Stimulated activated CD8-positive, alpha-beta memory T cell treated with anti-CD3 and anti-CD28 coated beads, Interleukin-4, amount 100 ng/mL, for 24 hours (primary cell): ENCODE measurements at regions not wholly inside any gene's neighbourhood (a gene's known extent, or its start where the extent isn't known, plus 50 kb on each side); places are given as distances from the start of the nearest gene placed in this dataset.
"Not testable (repeated sequence)": the region's sequence is repeated elsewhere in the genome, so short reads cannot be mapped to it uniquely, and the experiment has no call there.

Source experiments
- DNase-seq: peaks from one replicate; pipeline ENCODE4 v3.0.0-alpha.2; 2020; ENCODE audit warnings: low read depth

- no peak for DNase-seq
Observed at GRCh38 chr2:81050580-81051095, 746.1 kb upstream of the LRRTM1 start.

- DNase-seq = no peak
Observed at GRCh38 chr2:81043681-81044080, 739.1 kb upstream of the LRRTM1 start.

- DNase-seq = no peak
Observed at GRCh38 chr2:81007104-81007503, 702.6 kb upstream of the LRRTM1 start.

- no peak for DNase-seq
Observed at GRCh38 chr2:81002906-81003305, 698.4 kb upstream of the LRRTM1 start.

- no peak for DNase-seq
Observed at GRCh38 chr2:80987466-80987865, 682.9 kb upstream of the LRRTM1 start.

GRCh38 chr2:80969900-80970299, 665.3 kb upstream of the LRRTM1 start:
- no peak for DNase-seq

GRCh38 chr2:80968450-80968849, 663.9 kb upstream of the LRRTM1 start:
- DNase-seq = no peak

- DNase-seq = no peak
Observed at GRCh38 chr2:80947601-80948130, 643.1 kb upstream of the LRRTM1 start.

- DNase-seq = no peak
Observed at GRCh38 chr2:80943487-80943886, 638.9 kb upstream of the LRRTM1 start.

GRCh38 chr2:80942766-80943165, 638.2 kb upstream of the LRRTM1 start:
- DNase-seq = no peak

GRCh38 chr2:80938463-80938862, 633.9 kb upstream of the LRRTM1 start:
- no peak for DNase-seq

GRCh38 chr2:80931820-80932219, 627.3 kb upstream of the LRRTM1 start:
- not testable (repeated sequence) for DNase-seq

- no peak for DNase-seq
Observed at GRCh38 chr2:80930777-80931176, 626.2 kb upstream of the LRRTM1 start.

GRCh38 chr2:80926168-80926567, 621.6 kb upstream of the LRRTM1 start:
- DNase-seq = no peak

- no peak for DNase-seq
Observed at GRCh38 chr2:80896576-80896975, 592.0 kb upstream of the LRRTM1 start.

GRCh38 chr2:80894486-80894885, 589.9 kb upstream of the LRRTM1 start:
- no peak for DNase-seq

- DNase-seq = no peak
Observed at GRCh38 chr2:80893711-80894110, 589.2 kb upstream of the LRRTM1 start.

GRCh38 chr2:80889009-80889408, 584.5 kb upstream of the LRRTM1 start:
- no peak for DNase-seq

GRCh38 chr2:80887841-80888378, 583.4 kb upstream of the LRRTM1 start:
- DNase-seq = no peak

- no peak for DNase-seq
Observed at GRCh38 chr2:80874374-80874773, 569.8 kb upstream of the LRRTM1 start.

GRCh38 chr2:80869858-80870438, 565.4 kb upstream of the LRRTM1 start:
- DNase-seq = no peak

GRCh38 chr2:80863147-80863714, 558.7 kb upstream of the LRRTM1 start:
- no peak for DNase-seq

- no peak for DNase-seq
Observed at GRCh38 chr2:80858965-80859364, 554.4 kb upstream of the LRRTM1 start.

- no peak for DNase-seq
Observed at GRCh38 chr2:80856227-80856626, 551.7 kb upstream of the LRRTM1 start.
